Thoracic aorta (tissue), 2 donors: ENCODE measurements at regions not wholly inside any gene's neighbourhood (a gene's known extent, or its start where the extent isn't known, plus 50 kb on each side); places are given as distances from the start of the nearest gene placed in this dataset.
"Not testable (repeated sequence)": the region's sequence is repeated elsewhere in the genome, so short reads cannot be mapped to it uniquely, and the experiment has no call there.

Experiments used
- ATAC-seq: fragments of 150-250 bp; one replicate; pipeline ENCODE4 v1.8.0; 2017; ENCODE audit warnings: low read depth; ENCODE audit not compliant: insufficient number of reproducible peaks, low FRiP score
- DNase-seq: peaks from one replicate; pipeline ENCODE4 v3.0.0-alpha.2; 2020; ENCODE audit warnings: low spot score
- H3K27ac ChIP-seq, 2 donors: fragments of 200-600 bp; sonication (generic); 1 replicate in 1 of 2; 2 replicates in 1 of 2; pipeline ENCODE4 v1.5.1; 2016; ENCODE audit warnings: mild to moderate bottlenecking in 2 of 2, moderate library complexity in 2 of 2
- H3K27me3 ChIP-seq: fragments of 200-600 bp; sonication (generic); replicated peaks from 2 replicates; pipeline ENCODE4 v1.6.0; 2016; ENCODE audit warnings: mild to moderate bottlenecking; ENCODE audit not compliant: insufficient read depth
- H3K36me3 ChIP-seq: fragments of 200-600 bp; sonication (generic); one replicate; pipeline ENCODE4 v1.5.1; 2016
- H3K4me1 ChIP-seq, 2 donors: fragments of 200-600 bp; sonication (generic); 1 replicate in 1 of 2; 2 replicates in 1 of 2; pipeline versions ENCODE4 v1.5.1 to v1.6.0; 2016; ENCODE audit warnings: low read depth in 2 of 2, mild to moderate bottlenecking in 1 of 2; ENCODE audit not compliant: control insufficient read depth in 1 of 2
- H3K4me3 ChIP-seq: fragments of 200-600 bp; sonication (generic); 2 replicates; pipeline ENCODE4 v1.5.1; 2016; ENCODE audit warnings: mild to moderate bottlenecking
- H3K9me3 ChIP-seq: fragments of 200-600 bp; sonication (generic); 2 replicates; pipeline ENCODE4 v1.5.1; 2016
- TF ChIP-seq, protein P1 (sequence below): fragments of 200-600 bp; sonication (generic); IDR thresholded peaks from one replicate; pipeline ENCODE4 v1.5.1; 2019; ENCODE audit warnings: antibody characterized with exemption

DNA sequence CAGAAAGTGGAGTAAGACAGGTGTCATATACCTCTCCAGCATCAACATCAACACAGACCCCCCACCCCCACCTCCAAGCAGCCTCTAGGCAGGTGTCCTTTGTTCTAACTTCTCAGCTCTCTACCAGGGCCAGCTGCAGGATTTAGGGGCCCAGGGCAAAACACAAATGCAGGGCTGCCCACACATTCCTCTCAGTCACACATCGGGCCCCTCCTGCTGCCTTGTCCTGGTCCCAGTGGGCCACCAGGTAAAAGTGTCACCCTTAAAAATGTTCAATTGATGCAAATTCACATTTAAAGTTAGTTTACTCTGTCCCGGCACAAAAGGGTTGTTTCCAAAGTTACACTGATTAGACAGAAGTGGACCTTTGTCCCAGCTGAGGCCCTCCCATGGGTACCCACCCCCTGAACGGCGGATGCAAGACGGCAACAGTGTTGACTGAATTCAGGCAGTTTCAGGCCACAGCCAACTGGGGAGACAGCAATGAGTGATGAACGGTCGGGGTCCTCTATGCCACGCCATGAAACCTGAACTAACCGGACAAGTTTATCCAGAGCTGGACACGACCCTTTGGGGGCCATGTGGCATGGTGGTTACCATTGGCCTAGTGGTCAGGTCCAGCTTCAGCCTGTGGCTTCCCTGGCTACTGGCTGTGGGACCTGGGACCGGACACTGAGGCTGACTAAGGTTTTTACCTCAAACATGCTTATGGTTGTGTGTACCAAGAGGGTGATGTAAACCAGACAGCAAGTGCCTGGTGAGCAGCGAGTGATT lies 52.2 kb upstream of the UNC93A start:
- Histone ChIP-seq H3K27me3 (no peaks in the 10 kb centered on the region), H3K4me1 (no peaks in the 10 kb centered on the region), H3K36me3 (no peaks in the 10 kb centered on the region), H3K9me3 (no peaks in the 10 kb centered on the region), H3K27ac (no peak overlapping the region), H3K4me3 (no peak overlapping the region)
- ATAC-seq (no peak), DNase-seq (no peak)
- TF ChIP-seq, protein P1, sequence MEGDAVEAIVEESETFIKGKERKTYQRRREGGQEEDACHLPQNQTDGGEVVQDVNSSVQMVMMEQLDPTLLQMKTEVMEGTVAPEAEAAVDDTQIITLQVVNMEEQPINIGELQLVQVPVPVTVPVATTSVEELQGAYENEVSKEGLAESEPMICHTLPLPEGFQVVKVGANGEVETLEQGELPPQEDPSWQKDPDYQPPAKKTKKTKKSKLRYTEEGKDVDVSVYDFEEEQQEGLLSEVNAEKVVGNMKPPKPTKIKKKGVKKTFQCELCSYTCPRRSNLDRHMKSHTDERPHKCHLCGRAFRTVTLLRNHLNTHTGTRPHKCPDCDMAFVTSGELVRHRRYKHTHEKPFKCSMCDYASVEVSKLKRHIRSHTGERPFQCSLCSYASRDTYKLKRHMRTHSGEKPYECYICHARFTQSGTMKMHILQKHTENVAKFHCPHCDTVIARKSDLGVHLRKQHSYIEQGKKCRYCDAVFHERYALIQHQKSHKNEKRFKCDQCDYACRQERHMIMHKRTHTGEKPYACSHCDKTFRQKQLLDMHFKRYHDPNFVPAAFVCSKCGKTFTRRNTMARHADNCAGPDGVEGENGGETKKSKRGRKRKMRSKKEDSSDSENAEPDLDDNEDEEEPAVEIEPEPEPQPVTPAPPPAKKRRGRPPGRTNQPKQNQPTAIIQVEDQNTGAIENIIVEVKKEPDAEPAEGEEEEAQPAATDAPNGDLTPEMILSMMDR = no peak

- not testable (repeated sequence) for H3K27ac ChIP-seq, H3K27me3 ChIP-seq, H3K4me1 ChIP-seq, ATAC-seq, H3K36me3 ChIP-seq, DNase-seq, H3K9me3 ChIP-seq, H3K4me3 ChIP-seq
Measured at GRCh38 chr6:167239470-167239869, 51.6 kb upstream of the UNC93A start.

- H3K4me3 ChIP-seq = no peak overlapping the region
- DNase-seq (no peak), ATAC-seq (no peak)
Measured at GRCh38 chr6:167240034-167240541, 51.0 kb upstream of the UNC93A start.

More at GRCh38 chr6:167240034-167240541, 51.0 kb upstream of the UNC93A start:
- Histone ChIP-seq H3K9me3 (no peaks in the 10 kb centered on the region), H3K27ac (no peak overlapping the region), H3K4me1 (no peaks in the 10 kb centered on the region), H3K36me3 (no peaks in the 10 kb centered on the region), H3K27me3 (no peaks in the 10 kb centered on the region)
- TF ChIP-seq, protein P1 = no peak
